GM23248 (cell line): ENCODE measurements at regions not wholly inside any gene's neighbourhood (a gene's known extent, or its start where the extent isn't known, plus 50 kb on each side); places are given as distances from the start of the nearest gene placed in this dataset.

ENCODE experiments used
- DNase-seq: peaks from one replicate; pipeline ENCODE4 v3.0.0-alpha.2; 2015
- H2AFZ ChIP-seq: fragments of 200-600 bp; sonication (generic); 2 replicates; pipeline ENCODE4 v1.6.1; 2016; ENCODE audit warnings: antibody characterized with exemption
- H3F3A ChIP-seq: fragments of 200-600 bp; sonication (generic); 2 replicates; pipeline ENCODE4 v1.6.1; 2016; ENCODE audit warnings: mild to moderate bottlenecking, antibody characterized with exemption, mixed run types; ENCODE audit not compliant: insufficient read depth
- H3K27ac ChIP-seq: fragments of 200-600 bp; sonication (generic); 2 replicates; pipeline ENCODE4 v1.5.1; 2016; ENCODE audit warnings: mild to moderate bottlenecking
- H3K27me3 ChIP-seq: fragments of 200-600 bp; sonication (generic); replicated peaks from 2 replicates; pipeline ENCODE4 v1.6.1; 2016; ENCODE audit warnings: mild to moderate bottlenecking; ENCODE audit not compliant: insufficient read depth
- H3K36me3 ChIP-seq: fragments of 200-600 bp; sonication (generic); 2 replicates; pipeline ENCODE4 v1.6.1; 2016; ENCODE audit warnings: low read depth, mild to moderate bottlenecking
- H3K4me1 ChIP-seq: fragments of 200-600 bp; sonication (generic); 2 replicates; pipeline ENCODE4 v1.6.1; 2016; ENCODE audit warnings: mild to moderate bottlenecking; ENCODE audit not compliant: insufficient read depth
- H3K4me2 ChIP-seq: fragments of 200-600 bp; sonication (generic); one replicate; pipeline ENCODE4 v1.6.1; 2016; ENCODE audit warnings: mild to moderate bottlenecking; ENCODE audit not compliant: unreplicated experiment
- H3K4me3 ChIP-seq: fragments of 200-600 bp; sonication (generic); 2 replicates; pipeline ENCODE4 v1.5.1; 2016; ENCODE audit warnings: mild to moderate bottlenecking
- H3K79me2 ChIP-seq: fragments of 200-600 bp; sonication (generic); 2 replicates; pipeline ENCODE4 v1.6.1; 2016; ENCODE audit warnings: mild to moderate bottlenecking; ENCODE audit not compliant: insufficient read depth
- H3K9ac ChIP-seq: fragments of 200-600 bp; sonication (generic); 2 replicates; pipeline ENCODE4 v1.6.1; 2016; ENCODE audit warnings: mild to moderate bottlenecking
- H3K9me2 ChIP-seq: fragments of 200-600 bp; sonication (generic); 2 replicates; pipeline ENCODE4 v1.6.1; 2016; ENCODE audit warnings: mixed run types, mild to moderate bottlenecking, moderate library complexity; ENCODE audit not compliant: insufficient read depth
- H3K9me3 ChIP-seq: fragments of 200-600 bp; sonication (generic); one replicate; pipeline ENCODE4 v1.6.1; 2017; ENCODE audit warnings: low read depth
- H4K20me1 ChIP-seq: fragments of 200-600 bp; sonication (generic); 2 replicates; pipeline ENCODE4 v1.6.0; 2016; ENCODE audit not compliant: insufficient read depth
- EZH2 ChIP-seq: fragments of 200-600 bp; sonication (generic); IDR thresholded peaks from 2 replicates; pipeline ENCODE4 v1.6.1; 2018; ENCODE audit warnings: antibody characterized with exemption, mild to moderate bottlenecking; ENCODE audit not compliant: insufficient read depth, poor library complexity, severe bottlenecking
- EZH2phosphoT487 ChIP-seq: fragments of 200-600 bp; sonication (generic); IDR thresholded peaks from 2 replicates; pipeline ENCODE4 v1.6.1; 2018; ENCODE audit warnings: antibody characterized with exemption, moderate library complexity, mild to moderate bottlenecking, low read depth; ENCODE audit not compliant: insufficient read depth
- WGBS, 2 experiments: methylation state at CpG; one replicate each; pipeline ENCODE4 v1.1.6; 2015 to 2017; ENCODE audit warnings: low lambda C conversion rate in 2 of 2, low coverage in 1 of 2; ENCODE audit errors: missing lambda C conversion rate in 2 of 2; 5-methylcytosine and 5-hydroxymethylcytosine counted together
- in situ Hi-C: fragments of 300-500 bp; cut with MboI; formaldehyde crosslinking; loops from 2 replicates; pipeline ENCODE4 v1.15.0; 2020

DNA sequence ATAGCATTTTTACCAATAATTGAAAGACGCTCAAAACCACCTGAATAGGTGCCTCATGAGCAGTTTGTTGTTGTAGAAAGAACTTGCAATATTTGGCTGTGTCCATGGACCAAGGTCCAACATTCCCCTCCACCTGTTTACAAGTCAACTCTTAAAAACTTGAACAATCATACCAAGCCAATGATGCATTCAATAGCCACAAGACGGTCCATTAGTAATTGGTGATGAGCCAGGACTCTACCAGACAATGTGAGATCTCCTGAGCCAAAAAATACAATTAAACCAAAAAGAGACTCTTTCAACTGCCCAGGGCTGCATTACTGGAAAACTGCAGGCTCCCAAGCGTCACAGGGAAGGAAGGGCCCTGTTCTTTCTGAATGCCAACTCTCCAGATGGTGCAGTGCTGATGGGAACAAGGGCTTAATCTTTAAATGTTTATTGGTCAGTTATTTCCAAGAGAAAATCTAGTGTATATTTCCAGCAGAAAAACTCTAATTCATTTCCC is 118.8 kb upstream of the EPB41L3 start:
- in situ Hi-C loops = no loop called here
- H2AFZ ChIP-seq = no peak overlapping the region
- TF ChIP-seq EZH2 = no peak
- TF ChIP-seq EZH2phosphoT487 = no peak
- H3K36me3 ChIP-seq = no peaks in the 10 kb centered on the region
- no peaks in the 10 kb centered on the region for H4K20me1 ChIP-seq
- H3K27me3 ChIP-seq = no peaks in the 10 kb centered on the region
- no peaks in the 10 kb centered on the region for H3K9me3 ChIP-seq
- no peak overlapping the region for H3K27ac ChIP-seq
- H3K9me2 ChIP-seq = no peaks in the 10 kb centered on the region
- no peaks in the 10 kb centered on the region for H3F3A ChIP-seq
- no peak overlapping the region for H3K9ac ChIP-seq
- H3K4me3 ChIP-seq = no peak overlapping the region
- no peaks in the 10 kb centered on the region for H3K79me2 ChIP-seq
- 42 to 45% methylated on average over 3 of the region's 3 CpGs for WGBS, 2 experiments
- DNase-seq = no peak
- H3K4me2 ChIP-seq = no peak overlapping the region
- no peaks in the 10 kb centered on the region for H3K4me1 ChIP-seq

DNA sequence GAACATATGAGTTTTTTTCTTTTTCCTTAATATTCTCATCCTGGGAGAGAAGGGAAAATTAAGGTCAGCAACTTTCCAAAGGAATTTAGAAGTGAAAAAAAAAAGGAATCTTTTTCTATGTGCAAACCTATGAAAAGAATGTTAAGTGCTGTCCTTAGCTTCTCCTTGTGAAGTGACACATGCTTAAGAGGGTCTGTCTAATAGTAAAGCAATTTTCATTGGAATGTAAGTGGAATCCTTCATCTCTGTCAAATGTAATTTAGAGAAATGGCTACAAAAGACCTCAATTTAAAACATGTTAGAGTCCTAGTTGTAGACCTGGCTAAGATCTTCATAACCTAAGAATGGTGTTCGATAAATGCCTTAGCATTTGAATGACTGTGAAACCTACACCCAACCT is 117.4 kb upstream of the EPB41L3 start:
- Histone ChIP-seq H3K9me2 (no peaks in the 10 kb centered on the region), H3K27me3 (no peaks in the 10 kb centered on the region), H3K4me1 (no peaks in the 10 kb centered on the region), H3K9me3 (no peaks in the 10 kb centered on the region), H3K79me2 (no peaks in the 10 kb centered on the region), H4K20me1 (no peaks in the 10 kb centered on the region), H3K9ac (no peak overlapping the region), H3F3A (no peaks in the 10 kb centered on the region), H3K4me3 (no peak overlapping the region), H3K4me2 (no peak overlapping the region), H3K27ac (no peak overlapping the region), H3K36me3 (no peaks in the 10 kb centered on the region), H2AFZ (no peak overlapping the region)
- 22 to 27% methylated on average over 1 of the region's 1 CpG for WGBS, 2 experiments
- TF ChIP-seq EZH2 (no peak), EZH2phosphoT487 (no peak)
- in situ Hi-C loops = no loop called here
- no peak for DNase-seq

DNA sequence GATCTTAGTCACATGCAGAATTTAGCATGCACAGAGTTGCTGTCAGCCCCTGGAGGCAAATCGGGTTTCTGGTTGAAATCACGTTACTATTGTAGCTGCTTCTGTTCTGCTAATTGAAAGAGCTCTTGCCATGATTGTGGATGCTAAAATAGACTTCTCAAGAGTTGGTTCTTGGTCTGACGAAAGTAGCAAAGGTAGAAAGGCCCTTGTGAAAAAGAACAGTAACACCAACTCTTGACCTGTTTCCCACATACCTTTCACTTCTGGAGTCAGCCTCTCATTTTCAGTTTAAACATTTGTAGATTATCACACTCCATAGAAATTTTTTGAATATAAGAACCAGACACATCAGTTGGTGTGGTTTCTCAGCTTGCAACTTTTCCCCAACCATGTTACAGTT is 110.0 kb upstream of the EPB41L3 start:
- no peak overlapping the region for H3K4me2 ChIP-seq
- no peaks in the 10 kb centered on the region for H3K9me2 ChIP-seq
- no peak overlapping the region for H2AFZ ChIP-seq
- H3K9ac ChIP-seq = no peak overlapping the region
- no peaks in the 10 kb centered on the region for H3K4me1 ChIP-seq
- H3K79me2 ChIP-seq = no peaks in the 10 kb centered on the region
- TF ChIP-seq EZH2phosphoT487 (no peak), EZH2 (no peak)
- no peaks in the 10 kb centered on the region for H3K9me3 ChIP-seq
- no peaks in the 10 kb centered on the region for H3F3A ChIP-seq
- H3K27ac ChIP-seq = no peak overlapping the region
- H3K36me3 ChIP-seq = no peaks in the 10 kb centered on the region
- no peaks in the 10 kb centered on the region for H4K20me1 ChIP-seq
- no peak overlapping the region for H3K4me3 ChIP-seq
- in situ Hi-C loops = no loop called here
- no peak for DNase-seq
- 54 to 71% methylated on average over 3 of the region's 3 CpGs for WGBS, 2 experiments
- H3K27me3 ChIP-seq = no peaks in the 10 kb centered on the region; the same call in 1 of the 2 replicates

GRCh38 chr18:5651736-5652135 is 107.9 kb upstream of the EPB41L3 start:
- H3K9me2 ChIP-seq = no peaks in the 10 kb centered on the region
- no peaks in the 10 kb centered on the region for H3K9me3 ChIP-seq
- no peak overlapping the region for H3K4me2 ChIP-seq
- H3K36me3 ChIP-seq = no peaks in the 10 kb centered on the region
- no peaks in the 10 kb centered on the region for H3K79me2 ChIP-seq
- DNase-seq = no peak
- no peak overlapping the region for H3K27ac ChIP-seq
- H2AFZ ChIP-seq = no peak overlapping the region
- TF ChIP-seq EZH2 (no peak), EZH2phosphoT487 (no peak)
- H3K4me3 ChIP-seq = no peak overlapping the region
- no peaks in the 10 kb centered on the region for H4K20me1 ChIP-seq
- H3K27me3 ChIP-seq = no peaks in the 10 kb centered on the region; the same call in 1 of the 2 replicates
- H3F3A ChIP-seq = no peaks in the 10 kb centered on the region
- no peak overlapping the region for H3K9ac ChIP-seq
- H3K4me1 ChIP-seq = no peaks in the 10 kb centered on the region
- in situ Hi-C loops = no loop called here

DNA sequence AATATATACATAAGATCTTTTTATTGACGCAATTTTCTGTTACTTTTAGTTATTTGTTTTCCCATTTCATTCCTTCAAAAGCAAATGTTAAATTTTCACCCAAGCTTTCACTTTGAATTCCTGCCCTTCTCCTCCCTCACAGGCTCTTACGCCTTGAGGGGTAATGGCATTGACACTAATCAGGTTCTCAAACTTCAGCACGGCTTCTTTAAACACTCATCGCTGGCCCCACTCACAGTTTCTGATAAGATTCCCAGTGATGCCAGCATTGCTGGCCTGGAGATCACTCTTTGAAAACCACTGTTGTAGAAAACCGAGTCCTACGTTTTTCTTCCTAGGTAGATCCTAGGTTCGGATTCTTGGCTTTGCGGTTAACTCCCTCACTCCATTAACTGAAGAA is 105.6 kb upstream of the EPB41L3 start:
- no peaks in the 10 kb centered on the region for H3K4me1 ChIP-seq
- H2AFZ ChIP-seq = no peak overlapping the region
- H3F3A ChIP-seq = no peaks in the 10 kb centered on the region
- no peak for DNase-seq
- H3K9me3 ChIP-seq = no peaks in the 10 kb centered on the region
- 74 to 80% methylated on average over 8 of the region's 8 CpGs for WGBS, 2 experiments
- no peaks in the 10 kb centered on the region for H3K9me2 ChIP-seq
- no peak overlapping the region for H3K9ac ChIP-seq
- in situ Hi-C loops = no loop called here
- no peaks in the 10 kb centered on the region for H3K36me3 ChIP-seq
- H3K27ac ChIP-seq = no peak overlapping the region
- no peak overlapping the region for H3K4me2 ChIP-seq
- H3K79me2 ChIP-seq = no peaks in the 10 kb centered on the region
- H4K20me1 ChIP-seq = no peaks in the 10 kb centered on the region
- no peak overlapping the region for H3K4me3 ChIP-seq
- no peaks in the 10 kb centered on the region; the same call in 1 of the 2 replicates for H3K27me3 ChIP-seq
- TF ChIP-seq EZH2phosphoT487 (no peak), EZH2 (no peak)
